Thoracic aorta (tissue), 2 donors: ENCODE measurements at regions not wholly inside any gene's neighbourhood (a gene's known extent, or its start where the extent isn't known, plus 50 kb on each side); places are given as distances from the start of the nearest gene placed in this dataset.
"Not testable (repeated sequence)": the region's sequence is repeated elsewhere in the genome, so short reads cannot be mapped to it uniquely, and the experiment has no call there.

Experiments
- ATAC-seq: fragments of 150-250 bp; one replicate; pipeline ENCODE4 v1.8.0; 2017; ENCODE audit warnings: low read depth; ENCODE audit not compliant: insufficient number of reproducible peaks, low FRiP score
- DNase-seq: peaks from one replicate; pipeline ENCODE4 v3.0.0-alpha.2; 2020; ENCODE audit warnings: low spot score
- H3K27ac ChIP-seq, 2 donors: fragments of 200-600 bp; sonication (generic); 1 replicate in 1 of 2; 2 replicates in 1 of 2; pipeline ENCODE4 v1.5.1; 2016; ENCODE audit warnings: mild to moderate bottlenecking in 2 of 2, moderate library complexity in 2 of 2
- H3K27me3 ChIP-seq: fragments of 200-600 bp; sonication (generic); replicated peaks from 2 replicates; pipeline ENCODE4 v1.6.0; 2016; ENCODE audit warnings: mild to moderate bottlenecking; ENCODE audit not compliant: insufficient read depth
- H3K36me3 ChIP-seq: fragments of 200-600 bp; sonication (generic); one replicate; pipeline ENCODE4 v1.5.1; 2016
- H3K4me1 ChIP-seq, 2 donors: fragments of 200-600 bp; sonication (generic); 1 replicate in 1 of 2; 2 replicates in 1 of 2; pipeline versions ENCODE4 v1.5.1 to v1.6.0; 2016; ENCODE audit warnings: low read depth in 2 of 2, mild to moderate bottlenecking in 1 of 2; ENCODE audit not compliant: control insufficient read depth in 1 of 2
- H3K4me3 ChIP-seq: fragments of 200-600 bp; sonication (generic); 2 replicates; pipeline ENCODE4 v1.5.1; 2016; ENCODE audit warnings: mild to moderate bottlenecking
- H3K9me3 ChIP-seq: fragments of 200-600 bp; sonication (generic); 2 replicates; pipeline ENCODE4 v1.5.1; 2016
- TF ChIP-seq, protein P1 (sequence below): fragments of 200-600 bp; sonication (generic); IDR thresholded peaks from one replicate; pipeline ENCODE4 v1.5.1; 2019; ENCODE audit warnings: antibody characterized with exemption

DNA sequence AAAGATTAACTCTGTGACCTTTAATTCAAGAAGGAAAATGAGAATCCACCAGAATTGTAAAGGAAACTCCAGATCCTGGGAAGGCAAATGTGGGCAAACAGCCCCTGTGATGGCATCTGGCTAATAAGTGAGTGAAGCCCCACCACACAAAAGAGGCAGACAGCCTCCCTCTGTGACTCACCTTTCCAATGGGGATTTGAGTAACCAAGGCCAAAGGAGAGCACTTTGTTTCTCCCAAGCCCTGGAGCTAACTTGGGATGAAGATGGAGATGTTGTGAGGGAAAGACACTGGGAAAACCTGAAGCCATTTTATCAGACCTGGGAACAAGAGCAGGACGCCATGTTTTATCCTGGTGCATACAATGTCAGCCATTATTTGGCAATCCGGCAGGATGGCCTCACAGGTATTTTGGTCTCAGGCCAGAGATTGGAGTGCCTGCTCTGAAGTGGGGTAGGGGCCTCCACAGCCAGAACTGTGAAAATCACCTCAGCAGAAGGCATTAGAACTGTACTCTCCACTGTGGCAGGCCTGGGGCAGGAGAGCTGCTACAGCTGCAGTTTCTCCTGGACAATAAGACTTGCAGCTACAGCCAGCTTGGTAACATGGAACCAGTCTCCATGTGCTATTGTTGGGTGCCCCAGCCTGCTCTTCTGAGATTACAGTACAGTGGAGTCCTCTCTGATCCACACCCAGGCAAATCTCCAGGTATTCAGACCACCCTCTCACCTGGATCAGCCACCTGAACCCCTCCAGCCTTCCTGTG lies 96.6 kb upstream of the PCED1B start:
- DNase-seq = no peak
- Histone ChIP-seq H3K36me3 (no peaks in the 10 kb centered on the region), H3K27ac (no peak overlapping the region), H3K9me3 (no peaks in the 10 kb centered on the region), H3K4me3 (no peak overlapping the region), H3K4me1 (no peaks in the 10 kb centered on the region), H3K27me3 (no peaks in the 10 kb centered on the region)
- ATAC-seq = no peak
- TF ChIP-seq, protein P1, sequence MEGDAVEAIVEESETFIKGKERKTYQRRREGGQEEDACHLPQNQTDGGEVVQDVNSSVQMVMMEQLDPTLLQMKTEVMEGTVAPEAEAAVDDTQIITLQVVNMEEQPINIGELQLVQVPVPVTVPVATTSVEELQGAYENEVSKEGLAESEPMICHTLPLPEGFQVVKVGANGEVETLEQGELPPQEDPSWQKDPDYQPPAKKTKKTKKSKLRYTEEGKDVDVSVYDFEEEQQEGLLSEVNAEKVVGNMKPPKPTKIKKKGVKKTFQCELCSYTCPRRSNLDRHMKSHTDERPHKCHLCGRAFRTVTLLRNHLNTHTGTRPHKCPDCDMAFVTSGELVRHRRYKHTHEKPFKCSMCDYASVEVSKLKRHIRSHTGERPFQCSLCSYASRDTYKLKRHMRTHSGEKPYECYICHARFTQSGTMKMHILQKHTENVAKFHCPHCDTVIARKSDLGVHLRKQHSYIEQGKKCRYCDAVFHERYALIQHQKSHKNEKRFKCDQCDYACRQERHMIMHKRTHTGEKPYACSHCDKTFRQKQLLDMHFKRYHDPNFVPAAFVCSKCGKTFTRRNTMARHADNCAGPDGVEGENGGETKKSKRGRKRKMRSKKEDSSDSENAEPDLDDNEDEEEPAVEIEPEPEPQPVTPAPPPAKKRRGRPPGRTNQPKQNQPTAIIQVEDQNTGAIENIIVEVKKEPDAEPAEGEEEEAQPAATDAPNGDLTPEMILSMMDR = no peak

DNA sequence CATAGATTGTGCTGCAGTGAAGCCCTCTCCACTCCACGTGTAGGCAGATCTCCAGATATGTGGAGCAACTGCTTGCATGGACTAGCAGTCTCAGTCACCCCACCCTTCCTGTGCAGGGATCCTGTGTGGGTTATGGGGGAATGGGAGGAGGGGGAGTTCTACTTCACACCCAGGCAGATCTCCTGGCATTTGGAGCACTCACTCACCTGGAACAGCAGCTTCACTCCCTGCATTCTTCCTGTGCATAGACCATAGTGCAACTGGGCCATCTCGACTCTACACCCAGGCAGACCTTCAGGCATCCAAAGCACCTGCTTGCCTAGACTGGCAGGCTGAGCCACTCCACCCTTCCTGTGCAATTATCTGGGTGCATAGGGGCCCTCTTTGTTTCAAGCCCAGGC lies 96.0 kb upstream of the PCED1B start:
- Histone ChIP-seq H3K9me3 (no peaks in the 10 kb centered on the region), H3K4me1 (no peaks in the 10 kb centered on the region), H3K4me3 (no peak overlapping the region), H3K36me3 (no peaks in the 10 kb centered on the region), H3K27me3 (no peaks in the 10 kb centered on the region), H3K27ac (no peak overlapping the region)
- no peak for ATAC-seq
- TF ChIP-seq, protein P1 = no peak
- no peak for DNase-seq

DNA sequence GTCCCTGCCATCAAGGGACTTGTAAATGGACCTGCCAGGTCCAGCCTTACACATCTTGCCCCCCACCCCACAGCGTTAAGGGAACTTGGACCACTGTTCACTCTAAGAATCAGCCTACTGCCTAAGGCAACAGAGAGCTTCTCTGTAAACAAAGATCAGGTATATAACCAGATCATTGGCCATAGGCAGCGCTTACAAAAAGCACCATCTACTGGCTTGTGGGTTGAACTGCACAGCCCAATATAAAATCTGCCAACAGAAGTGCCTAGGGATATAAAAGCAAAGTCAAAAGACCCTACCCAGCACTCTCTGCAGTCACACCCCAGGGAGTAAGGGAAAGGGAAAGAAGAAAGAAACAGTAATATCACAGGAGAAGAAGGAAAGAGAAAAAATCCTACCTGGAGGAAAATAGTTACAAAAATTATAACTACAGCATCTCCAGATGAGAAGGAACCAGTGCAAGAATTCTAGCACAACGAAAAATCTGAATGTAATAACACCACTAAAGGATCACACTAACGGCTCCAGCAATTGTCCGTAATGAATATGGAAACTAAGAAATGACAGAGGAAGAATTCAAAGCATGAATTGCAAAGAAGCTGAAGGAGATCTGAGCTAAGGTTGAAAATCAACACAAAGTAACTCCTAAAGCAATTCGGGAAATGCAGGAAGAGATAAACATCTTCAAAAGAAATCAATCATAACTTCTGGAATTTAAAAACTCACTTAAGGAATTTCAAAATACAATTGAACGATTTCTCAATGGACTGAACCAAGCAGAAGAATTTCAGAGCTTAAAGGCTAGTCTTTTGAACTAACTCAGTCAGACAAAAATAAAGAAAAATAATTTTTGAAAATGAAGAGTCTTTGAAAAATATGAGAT lies 95.2 kb upstream of the PCED1B start:
- Histone ChIP-seq H3K36me3 (no peaks in the 10 kb centered on the region), H3K9me3 (no peaks in the 10 kb centered on the region), H3K27me3 (no peaks in the 10 kb centered on the region), H3K27ac (no peak overlapping the region), H3K4me1 (no peaks in the 10 kb centered on the region), H3K4me3 (no peak overlapping the region)
- DNase-seq (no peak), ATAC-seq (no peak)
- TF ChIP-seq, protein P1 = peak; percentile 66

DNA sequence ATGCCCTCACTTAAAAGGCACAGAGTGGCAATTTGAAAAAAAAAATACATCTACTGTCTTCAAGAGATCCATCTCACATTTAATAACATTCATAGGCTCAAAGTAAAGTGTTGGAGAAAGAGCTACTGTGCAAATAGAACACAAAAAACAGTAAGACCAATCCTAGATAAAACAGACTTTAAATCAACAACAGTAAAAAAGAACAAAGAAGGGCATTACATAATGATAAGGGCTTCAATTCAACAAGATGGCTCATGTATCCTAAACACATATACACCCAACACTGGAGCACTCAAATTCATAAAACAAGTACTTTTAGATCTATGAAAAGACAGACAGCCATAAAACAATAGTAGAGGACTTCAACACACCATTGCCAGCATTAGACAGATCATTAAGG lies 93.6 kb upstream of the PCED1B start:
- Histone ChIP-seq H3K4me1 (no peaks in the 10 kb centered on the region), H3K4me3 (no peak overlapping the region), H3K27me3 (no peaks in the 10 kb centered on the region), H3K36me3 (no peaks in the 10 kb centered on the region), H3K9me3 (peaks cover 2% of the 10 kb centered on the region), H3K27ac (no peak overlapping the region)
- DNase-seq = no peak
- TF ChIP-seq, protein P1 = no peak
- ATAC-seq = no peak

DNA sequence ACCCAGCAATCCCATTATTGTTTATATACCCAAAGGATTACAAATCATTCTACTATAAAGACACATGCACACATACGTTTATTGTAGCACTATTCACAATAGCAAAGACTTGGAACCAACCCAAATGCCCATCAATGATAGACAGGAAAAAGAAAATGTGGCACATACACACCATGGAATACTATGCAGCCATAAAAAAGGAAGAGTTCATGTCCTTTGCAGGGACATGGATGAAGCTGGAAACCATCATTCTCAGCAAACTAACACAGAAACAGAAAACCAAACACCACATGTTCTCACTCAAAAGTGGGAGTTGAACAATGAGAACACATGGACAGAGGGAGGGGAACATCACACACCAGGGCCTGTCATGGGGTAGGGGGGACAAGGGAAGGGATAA lies 91.3 kb upstream of the PCED1B start:
- not testable (repeated sequence) for DNase-seq, ATAC-seq, H3K27me3 ChIP-seq, H3K27ac ChIP-seq, H3K4me3 ChIP-seq, H3K36me3 ChIP-seq, H3K9me3 ChIP-seq, H3K4me1 ChIP-seq
